NCI-H526 treated with DMSO at 0.1 percent for 48 hours (cell line): ENCODE measurements at regions not wholly inside any gene's neighbourhood (a gene's known extent, or its start where the extent isn't known, plus 50 kb on each side); places are given as distances from the start of the nearest gene placed in this dataset.
"Not testable (repeated sequence)": the region's sequence is repeated elsewhere in the genome, so short reads cannot be mapped to it uniquely, and the experiment has no call there.

Source experiments
- DNase-seq: peaks from one replicate; lab custom pipeline; 2025; lab: John Stamatoyannopoulos, UW

DNA sequence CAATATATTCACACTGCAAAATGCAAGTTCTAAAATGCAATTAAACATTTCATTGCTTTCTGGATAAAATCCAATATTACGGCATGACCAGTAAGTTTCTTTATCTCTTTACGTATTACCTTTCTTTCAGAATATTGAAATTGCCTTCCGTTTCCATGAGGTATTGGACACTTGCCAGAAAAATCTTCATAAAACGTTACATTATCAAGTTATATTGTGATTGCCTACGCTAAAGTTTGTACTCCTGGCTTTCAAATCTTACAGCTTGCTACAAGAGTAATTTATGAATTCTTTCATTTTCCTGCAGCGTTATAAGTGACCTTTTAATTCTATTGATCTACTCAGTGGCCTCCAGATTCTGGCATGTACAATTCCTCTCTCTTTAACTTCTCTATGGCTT lies 1349.3 kb downstream of the OTOL1 start:
- DNase-seq: no peak

DNA sequence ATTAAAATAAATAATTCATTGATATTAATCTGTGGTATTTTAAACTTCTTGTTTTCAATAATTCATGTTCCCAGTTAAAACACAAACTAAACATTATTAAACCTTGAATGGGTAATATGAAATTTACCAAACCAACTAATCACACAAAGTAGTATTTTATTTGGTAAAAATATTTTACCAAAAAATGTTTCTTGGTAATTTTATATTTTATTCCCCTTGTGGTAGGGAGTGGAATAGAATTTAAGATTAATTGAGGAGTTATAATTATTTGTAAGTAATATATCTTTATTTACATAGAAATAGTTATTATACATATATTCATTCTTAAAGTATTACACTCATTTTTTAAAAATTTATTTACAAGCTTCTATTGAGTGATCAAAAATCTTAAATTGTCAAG lies 1350.9 kb downstream of the OTOL1 start:
- no peak for DNase-seq

DNA sequence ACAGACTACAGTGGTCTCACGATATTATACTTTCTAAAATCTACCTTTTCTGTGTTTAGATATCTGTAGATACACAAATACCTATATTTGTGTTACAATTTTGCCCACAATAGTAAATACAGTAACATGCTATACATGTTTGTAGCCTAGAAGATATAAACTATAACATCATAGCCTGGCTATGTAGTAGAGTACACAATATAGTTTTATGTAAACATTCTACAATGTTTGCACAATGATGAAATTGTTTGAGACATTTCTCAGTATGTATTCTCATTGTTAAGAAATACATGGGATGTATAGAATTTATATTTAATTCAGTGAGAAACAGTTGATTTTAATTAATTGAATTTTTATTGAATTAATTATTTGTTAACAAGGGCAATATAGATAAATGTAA lies 1367.0 kb downstream of the OTOL1 start:
- DNase-seq: no peak

DNA sequence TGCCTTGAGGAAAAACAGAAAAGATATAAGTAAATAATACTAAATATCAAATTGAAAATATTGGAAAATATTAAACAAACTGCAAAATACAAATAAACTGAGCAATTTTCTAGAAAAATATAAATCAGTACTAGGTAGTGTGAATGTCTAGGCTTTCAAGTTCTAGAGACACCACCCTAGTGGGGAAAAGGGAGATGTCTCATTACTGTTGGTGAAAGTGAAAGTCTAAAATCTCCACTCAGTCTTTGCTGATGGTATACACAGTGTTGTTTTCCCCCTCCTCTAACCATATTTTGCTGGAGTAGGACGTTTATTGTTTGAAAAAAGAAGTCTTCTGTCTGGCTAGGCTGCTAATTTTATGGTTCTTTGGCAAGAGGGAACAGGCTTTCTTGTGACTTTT lies 1368.9 kb downstream of the OTOL1 start:
- DNase-seq: no peak

DNA sequence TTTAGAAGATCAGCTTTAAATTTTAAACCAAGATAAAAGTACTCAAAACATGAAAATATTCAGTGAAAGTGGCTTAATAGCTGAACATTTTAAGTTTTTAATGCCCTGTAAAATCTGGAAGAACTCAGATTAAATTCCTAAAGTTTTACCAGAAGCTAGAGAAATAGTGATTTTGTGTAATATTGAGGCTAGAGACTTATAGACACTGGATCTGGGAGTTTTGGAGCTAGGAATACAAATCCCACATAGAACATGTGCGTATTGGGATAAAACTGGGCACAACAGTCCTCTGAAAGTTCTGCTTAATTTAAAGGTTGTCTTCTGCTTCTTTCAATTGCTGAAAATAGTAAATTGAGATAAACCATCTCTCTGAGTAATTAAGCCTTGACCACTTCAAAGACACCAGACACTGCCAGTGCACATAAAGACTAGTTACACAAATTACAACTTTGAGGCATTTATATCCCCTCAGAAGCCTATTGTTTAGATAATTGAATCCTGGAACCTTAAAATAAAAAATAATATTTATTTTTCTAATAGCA lies 1382.5 kb downstream of the OTOL1 start:
- DNase-seq: no peak

DNA sequence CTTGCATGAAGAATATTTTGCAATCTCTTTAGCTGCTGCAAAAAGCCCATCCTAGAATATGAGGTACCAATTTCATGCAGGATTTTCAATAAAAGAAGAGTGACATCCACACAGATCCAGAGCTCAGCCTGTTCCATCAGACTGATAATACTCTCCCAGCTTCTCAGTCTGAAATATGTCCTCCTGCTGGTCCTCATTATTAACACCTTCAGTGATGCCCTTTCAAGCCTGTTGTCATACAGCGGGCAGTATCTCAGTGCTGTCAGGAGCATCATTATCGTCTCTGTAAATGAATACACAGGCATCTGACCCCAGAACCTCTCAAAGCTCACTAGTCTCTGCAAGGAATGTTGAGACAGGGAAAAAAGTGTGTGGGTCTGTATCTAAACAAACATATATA lies 1387.8 kb downstream of the OTOL1 start:
- no peak for DNase-seq

DNA sequence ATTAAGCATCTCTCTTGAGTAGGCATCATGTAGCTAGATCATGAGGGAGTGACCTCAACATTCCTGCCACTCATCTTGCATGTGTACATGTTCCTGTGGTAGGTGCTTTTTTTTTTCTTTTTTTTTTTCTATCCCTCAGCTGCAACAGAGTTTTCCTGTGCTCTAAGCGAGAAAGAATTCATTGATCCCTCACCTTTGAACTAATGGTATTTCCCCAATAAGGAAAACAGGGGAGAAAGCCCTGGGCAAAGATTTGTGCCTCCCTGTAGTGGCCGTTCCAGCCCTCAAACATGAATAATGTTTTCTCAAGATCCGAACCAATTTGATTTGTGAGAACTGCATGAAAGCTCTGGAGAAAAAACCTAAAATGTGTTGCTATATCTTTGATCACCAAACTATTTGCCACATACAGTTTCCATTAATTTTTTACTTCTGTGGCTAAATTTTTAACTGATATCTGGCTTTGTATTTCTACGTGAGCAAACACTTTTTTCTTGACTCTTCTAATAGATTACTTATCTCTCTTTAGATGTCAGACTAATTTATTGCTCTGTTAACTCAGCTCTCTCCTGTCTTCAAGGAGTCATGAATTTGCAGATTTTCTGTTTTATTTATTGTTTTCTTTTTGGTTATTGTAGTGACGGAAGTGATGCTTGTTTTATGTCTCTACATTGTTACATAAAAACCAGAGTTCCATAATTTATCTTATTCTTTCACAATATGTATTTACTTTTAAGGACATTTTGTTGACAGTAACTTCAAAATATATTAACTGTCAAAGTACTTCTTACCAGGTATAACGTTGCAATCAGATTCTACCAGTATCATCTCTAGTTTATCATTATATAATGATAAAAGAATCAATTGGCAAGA lies 1396.5 kb downstream of the OTOL1 start:
- no peak for DNase-seq

DNA sequence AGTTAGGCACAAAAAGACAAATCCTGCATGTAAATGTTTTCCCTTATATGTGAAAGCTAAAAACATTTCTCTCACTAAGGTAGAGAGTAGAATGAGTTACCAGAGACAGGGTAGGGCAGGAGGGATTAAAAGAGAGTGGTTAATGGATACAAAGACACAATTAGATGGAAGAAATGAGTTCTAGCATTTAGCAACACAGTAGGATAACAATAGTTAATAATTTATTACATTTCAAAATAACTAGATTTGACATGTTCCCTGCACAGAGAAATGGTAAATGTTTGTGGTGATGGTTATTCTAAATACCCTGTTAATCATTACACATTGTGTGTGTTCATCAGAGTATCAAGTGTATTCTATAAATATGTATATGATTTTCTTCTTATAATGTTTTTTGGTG lies 1400.7 kb downstream of the OTOL1 start:
- no peak for DNase-seq

DNA sequence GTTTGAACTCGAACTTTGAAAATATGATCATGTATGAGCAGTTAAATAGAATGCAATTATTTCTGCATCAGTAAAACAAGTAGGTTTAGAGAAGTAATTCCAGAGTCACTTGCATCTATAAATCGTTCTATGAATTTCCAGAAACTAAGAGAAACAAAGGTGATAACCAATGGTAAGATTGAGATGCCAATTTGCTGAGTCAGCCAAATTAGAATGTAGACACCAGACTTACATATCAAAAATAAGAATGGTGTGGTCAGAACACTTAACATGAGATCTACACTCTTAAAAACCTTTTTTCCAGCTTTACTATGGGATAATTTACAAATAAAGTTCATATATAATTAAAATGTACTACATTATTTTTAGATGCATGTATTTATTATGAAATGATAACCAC lies 1435.9 kb downstream of the OTOL1 start:
- DNase-seq: no peak

DNA sequence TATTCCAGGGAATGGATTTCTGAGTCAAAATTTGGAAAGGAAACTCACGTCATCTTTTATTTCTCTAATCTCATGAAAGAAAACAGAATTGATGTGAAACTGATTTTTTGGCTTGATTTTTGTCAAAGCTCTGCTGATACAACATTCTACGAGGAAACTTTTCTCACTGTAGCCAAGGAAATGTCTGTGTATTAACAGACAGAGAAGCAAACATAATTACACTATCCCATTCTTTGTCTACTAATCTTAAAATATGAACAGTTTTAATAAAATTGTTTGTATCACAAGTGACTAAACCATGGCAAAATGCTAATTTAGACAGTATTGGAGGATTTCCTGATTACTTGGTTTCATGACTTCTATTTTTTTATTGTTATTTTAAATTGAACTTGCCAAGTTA lies 1437.0 kb downstream of the OTOL1 start:
- no peak for DNase-seq

DNA sequence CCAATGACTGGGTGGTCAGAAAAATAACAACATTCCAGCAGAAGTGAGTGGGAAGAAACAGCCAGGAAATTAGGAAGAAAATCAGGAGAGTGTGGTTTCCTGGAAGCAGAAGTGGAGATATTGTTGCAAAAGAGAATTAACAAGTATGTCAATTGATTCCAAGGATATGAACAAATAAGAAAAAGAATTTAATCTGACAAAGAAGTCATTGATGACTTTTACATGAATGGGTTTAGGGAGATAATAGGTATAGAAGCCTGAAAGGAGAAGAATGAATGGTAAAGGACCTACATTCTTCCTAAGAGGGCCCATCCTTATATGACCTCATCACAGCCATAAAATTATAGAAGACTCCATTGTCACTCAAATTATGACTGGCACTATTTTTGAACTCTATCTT lies 1440.1 kb downstream of the OTOL1 start:
- no peak for DNase-seq

DNA sequence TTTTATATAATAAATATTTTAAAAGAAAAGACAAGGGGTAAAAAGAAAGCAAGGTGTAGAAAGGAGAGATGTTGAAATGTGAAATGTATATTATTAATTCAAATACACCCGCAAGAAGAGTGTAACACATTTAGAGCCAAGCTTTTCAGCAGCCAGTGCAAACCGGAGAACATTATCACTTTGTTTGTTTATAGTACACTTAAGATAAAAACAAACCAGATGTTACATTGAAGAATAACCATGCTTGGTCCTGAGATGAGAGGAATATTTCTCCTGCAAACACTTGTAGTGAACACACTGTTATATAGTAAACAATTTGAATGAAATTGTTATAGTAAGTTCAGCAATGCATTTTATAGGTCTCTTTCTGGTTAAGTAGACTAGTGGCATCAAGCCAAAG lies 1441.5 kb downstream of the OTOL1 start:
- no peak for DNase-seq

DNA sequence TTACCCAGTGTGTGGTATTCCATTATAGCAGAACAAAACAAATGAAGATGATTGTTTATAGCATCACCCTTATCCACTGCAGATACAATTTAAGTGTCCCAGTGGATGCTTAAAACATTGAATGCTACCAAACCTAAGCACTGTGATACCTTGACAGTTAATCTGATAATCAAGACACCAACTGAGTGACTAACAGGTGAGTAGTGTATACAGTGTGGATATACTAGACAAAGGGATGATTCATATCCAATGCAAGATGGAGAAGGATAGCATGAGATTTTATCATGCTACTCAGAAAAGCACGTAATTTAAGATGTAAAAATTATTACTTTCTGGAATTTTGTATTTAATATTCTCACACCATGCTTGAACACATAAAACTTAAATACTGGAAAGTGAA lies 1449.0 kb downstream of the OTOL1 start:
- no peak for DNase-seq

DNA sequence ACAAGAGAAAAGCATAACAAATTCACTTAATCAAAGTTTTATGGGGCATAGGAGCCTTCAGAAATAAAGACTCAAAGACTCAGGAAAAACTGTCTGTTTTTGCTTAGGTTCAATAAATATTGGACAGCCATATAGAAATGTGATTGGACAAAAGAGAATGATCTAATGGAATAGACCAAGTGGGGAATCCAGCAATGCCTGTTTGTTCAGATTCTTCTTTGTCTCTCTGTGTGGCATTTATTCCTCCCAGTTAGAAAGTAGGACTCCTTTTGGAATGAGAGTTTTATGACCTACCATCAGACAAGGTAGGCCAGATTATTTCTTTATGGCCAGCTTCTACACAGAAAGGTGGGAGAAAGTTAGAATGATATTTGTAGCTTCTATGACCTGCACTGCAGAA lies 1460.1 kb downstream of the OTOL1 start:
- DNase-seq: no peak

DNA sequence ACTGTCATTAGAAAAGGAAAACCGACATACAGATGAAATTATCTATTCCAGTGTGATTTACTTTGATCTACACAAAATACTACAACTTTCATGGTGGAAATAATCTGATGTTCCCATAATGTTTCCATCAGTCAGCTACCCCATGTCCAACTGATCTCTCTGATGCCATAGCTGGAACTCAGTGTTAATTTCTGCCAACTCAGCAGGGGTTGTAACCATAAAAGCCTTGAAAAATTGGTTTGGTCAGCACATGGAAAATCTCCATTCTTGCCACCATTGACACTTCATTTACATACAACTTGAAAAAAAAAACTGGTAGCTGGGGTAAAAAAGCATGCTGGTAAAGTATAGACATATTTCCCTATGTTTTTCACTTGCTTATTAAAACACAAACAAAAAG lies 1463.7 kb downstream of the OTOL1 start:
- DNase-seq: no peak

DNA sequence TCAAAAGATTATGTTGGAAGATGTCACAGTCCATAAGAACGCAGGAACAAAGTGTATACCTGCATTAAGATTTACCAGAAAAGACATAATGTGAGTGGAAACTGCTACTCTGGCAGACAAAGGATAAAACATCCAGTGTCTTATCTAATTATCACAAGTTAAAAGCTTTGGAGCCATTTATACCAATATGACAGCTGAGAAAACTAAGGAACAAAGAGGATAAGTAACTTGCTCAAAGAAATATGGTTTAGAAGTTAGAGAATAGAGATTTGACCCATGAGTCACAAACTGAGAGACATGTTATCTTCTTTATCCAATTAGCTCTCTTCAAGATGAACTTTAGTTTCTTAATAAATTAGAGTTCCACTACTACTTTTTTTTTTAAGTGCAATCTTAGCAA lies 1473.7 kb downstream of the OTOL1 start:
- DNase-seq: no peak

DNA sequence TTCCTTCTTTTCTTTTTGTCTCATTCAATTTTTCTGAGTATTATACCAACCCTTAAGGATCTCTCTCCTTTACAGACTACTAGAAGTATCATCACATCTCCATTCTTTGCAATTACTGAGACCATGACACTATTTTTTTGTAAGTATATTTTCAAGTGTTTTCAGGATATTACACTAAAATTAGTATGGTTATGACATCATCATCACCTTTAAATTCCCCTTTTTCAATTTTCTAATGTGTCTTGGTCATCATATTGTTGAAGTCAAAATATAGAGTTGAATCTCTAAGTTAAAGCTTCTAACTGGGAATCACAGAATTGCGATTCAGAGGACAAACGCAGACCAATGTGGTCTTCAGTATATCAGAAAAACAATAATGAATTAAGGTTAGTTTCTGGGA lies 1475.1 kb downstream of the OTOL1 start:
- no peak for DNase-seq

DNA sequence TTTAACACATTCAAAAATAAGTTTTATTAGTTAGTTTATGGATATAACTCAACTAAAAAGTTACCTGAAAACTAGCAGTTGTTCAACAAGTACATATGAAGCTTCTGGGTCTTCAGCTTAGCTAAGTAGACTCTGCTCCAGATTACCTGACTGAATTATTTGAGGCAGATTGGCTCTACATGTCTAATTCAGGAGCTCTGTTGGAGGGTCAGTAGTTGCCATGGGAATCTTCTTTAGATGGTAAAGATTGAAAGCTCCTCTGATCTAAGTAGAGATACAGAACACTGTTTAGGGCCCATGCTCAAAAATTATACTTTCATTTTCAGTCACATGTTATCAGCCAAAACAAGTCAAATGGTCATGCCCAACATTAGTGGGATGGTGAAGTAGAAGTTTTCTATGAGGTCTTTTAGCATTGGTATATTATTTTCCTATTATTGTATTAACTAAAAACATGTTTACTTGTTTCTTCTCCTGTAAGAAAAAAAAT lies 1476.9 kb downstream of the OTOL1 start:
- DNase-seq: no peak

DNA sequence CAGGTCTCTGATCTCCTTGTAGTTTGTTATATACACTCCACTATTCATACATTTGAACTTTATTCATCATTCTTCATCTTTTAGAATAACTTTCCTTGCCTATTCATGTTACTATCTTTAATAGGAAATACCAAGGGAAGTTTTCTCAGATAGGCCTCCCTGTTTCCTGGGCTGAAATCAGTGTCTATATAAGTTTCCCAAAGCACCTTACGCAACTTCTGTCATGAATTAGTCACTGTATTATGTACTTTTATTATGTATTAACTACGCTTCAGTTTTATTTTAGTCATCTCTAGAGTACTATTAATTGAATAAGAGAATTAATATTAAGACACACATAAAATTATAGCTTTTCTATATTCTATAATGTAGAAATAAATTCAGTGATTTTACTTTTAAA lies 1481.5 kb downstream of the OTOL1 start:
- DNase-seq: no peak

DNA sequence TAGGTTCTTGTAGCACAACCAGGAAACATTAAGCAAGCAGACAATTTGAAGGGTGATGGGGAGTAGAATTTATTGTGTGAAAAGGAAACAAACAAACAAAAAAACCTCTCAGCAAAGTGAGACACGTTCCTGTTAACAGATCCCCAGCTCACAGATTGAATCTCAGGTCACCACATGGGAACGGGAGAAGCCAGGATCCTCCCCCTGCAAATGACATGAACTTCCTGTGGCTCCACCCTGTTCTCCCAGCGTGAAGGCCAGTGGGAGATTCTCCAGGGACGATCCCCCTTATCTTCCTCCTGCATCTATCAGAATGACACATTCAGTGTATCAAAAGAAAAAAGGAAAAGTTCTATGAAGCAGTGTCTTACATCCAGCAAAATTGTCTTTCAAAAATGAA lies 1488.1 kb downstream of the OTOL1 start:
- no peak for DNase-seq

DNA sequence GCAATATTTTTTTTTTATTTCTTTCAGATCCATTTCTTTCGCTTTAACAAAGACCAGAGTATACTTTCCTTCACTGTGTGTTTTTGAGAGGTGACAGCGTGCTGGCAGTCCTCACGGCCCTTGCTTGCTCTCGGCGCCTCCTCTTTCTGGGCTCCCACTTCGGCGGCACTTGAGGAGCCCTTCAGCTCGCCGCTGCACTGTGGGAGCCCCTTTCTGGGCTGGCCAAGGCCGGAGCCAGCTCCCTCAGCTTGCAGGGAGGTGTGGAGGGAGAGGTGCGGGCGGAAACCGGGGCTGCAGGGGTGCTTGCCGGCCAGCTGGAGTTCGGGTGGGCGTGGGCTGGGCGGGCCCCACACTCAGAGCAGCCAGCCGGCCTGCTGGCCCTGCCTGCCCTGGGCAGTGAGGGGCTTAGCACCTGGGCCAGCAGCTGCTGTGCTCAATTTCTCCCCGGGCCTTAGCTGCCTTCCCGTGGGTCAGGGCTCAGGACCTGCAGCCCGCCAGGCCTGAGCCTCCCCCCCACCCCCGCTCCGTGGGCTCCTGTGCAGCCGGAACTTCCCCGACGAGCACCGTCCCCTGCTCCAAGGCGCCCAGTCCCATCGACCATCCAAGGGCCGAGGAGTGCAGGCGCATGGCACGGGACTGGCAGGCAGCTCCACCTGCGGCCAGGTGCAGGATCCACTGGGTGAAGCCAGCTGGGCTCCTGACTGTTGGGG lies 1490.6 kb downstream of the OTOL1 start:
- DNase-seq: not testable (repeated sequence)

DNA sequence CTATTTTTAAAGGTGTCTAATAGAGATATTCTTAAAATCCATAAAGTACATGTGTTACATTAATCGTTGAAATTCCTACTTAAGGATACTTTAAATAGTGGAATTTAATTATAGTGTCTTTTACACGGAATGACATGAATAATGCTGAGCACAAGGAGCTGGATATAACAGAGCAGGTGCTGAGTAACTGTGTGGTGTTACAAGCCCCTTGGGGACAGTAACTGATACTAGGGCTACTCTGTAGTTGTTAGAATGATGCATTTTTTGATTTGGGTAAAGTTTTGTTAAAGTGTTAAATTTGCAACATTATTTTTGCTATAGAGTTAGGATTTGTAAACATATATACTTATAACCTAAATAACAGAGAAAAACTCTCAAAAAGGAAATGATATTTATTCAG lies 1496.1 kb downstream of the OTOL1 start:
- no peak for DNase-seq

DNA sequence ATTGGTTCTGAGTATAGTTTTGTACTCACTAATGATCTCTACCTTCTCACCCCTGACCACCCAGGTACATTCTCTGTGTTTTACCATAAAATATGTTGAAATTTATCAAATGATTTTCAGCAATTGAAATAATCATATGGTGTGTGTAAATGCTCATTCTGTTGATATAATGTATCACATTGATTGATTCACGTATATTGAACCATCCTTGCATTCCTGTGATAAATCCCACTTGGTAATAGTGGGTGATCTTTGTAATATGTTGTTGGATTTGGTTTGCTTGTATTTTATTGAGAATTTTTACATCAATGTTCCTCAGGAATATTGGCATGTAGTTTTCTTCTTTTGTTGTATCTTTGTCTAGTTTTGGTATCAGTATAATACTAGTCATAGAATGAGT lies 1497.6 kb downstream of the OTOL1 start:
- no peak for DNase-seq
